ENCODE measurements at regions not wholly inside any gene's neighbourhood (a gene's known extent, or its start where the extent isn't known, plus 50 kb on each side); places are given as distances from the start of the nearest gene placed in this dataset.

- H3K4me3 ChIP-seq (ENCODE audit: insufficient read depth, low read depth, low read length) = no peak overlapping the region
- WGBS, 2 experiments = 94 to 97% methylated on average over 3 of the region's 3 CpGs
- no peaks in the 10 kb centered on the region for H3K36me3 ChIP-seq (ENCODE audit: control insufficient read depth, insufficient read depth, low read length)
- no peak overlapping the region for H3K27ac ChIP-seq (ENCODE audit: insufficient read depth, low read depth, low read length, poor library complexity, severe bottlenecking)
- no peaks in the 10 kb centered on the region for H3K4me1 ChIP-seq (ENCODE audit: control insufficient read depth, insufficient read depth, low read length)
- no peaks in the 10 kb centered on the region for H3K27me3 ChIP-seq (ENCODE audit: control insufficient read depth, insufficient read depth, low read length, poor library complexity, severe bottlenecking)
- no peaks in the 10 kb centered on the region for H3K9me3 ChIP-seq (ENCODE audit: control insufficient read depth, low read length)
Observed at GRCh38 chr11:130550150-130550549, 101.7 kb downstream of the ADAMTS15 start.

DNA sequence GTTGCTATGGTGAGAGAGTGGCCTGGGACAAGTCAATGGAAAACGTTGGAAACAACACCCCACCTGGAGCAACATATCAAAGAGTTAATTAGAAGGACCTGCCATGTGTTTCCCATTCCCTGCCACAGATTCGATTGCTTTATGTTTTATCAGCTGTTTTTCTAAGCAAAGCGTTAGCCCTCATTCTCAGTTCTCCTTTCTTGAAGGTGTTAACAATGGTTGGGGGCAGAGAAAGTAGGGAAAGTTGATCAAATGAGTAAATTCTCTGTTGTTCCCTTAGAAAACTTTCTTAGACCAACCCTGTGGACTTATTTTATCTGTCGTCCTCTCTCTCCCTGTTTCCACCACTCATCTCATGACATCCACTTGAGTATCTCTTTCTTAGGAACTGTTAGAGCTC lies 102.5 kb downstream of the ADAMTS15 start:
- H3K36me3 ChIP-seq (ENCODE audit: control insufficient read depth, insufficient read depth, low read length) = no peaks in the 10 kb centered on the region
- H3K27me3 ChIP-seq (ENCODE audit: control insufficient read depth, insufficient read depth, low read length, poor library complexity, severe bottlenecking) = no peaks in the 10 kb centered on the region
- no peak overlapping the region for H3K4me3 ChIP-seq (ENCODE audit: insufficient read depth, low read depth, low read length)
- WGBS, 2 experiments = 82 to 90% methylated on average over 4 of the region's 4 CpGs
- no peaks in the 10 kb centered on the region for H3K4me1 ChIP-seq (ENCODE audit: control insufficient read depth, insufficient read depth, low read length)
- H3K27ac ChIP-seq (ENCODE audit: insufficient read depth, low read depth, low read length, poor library complexity, severe bottlenecking) = no peak overlapping the region
- no peaks in the 10 kb centered on the region for H3K9me3 ChIP-seq (ENCODE audit: control insufficient read depth, low read length)

DNA sequence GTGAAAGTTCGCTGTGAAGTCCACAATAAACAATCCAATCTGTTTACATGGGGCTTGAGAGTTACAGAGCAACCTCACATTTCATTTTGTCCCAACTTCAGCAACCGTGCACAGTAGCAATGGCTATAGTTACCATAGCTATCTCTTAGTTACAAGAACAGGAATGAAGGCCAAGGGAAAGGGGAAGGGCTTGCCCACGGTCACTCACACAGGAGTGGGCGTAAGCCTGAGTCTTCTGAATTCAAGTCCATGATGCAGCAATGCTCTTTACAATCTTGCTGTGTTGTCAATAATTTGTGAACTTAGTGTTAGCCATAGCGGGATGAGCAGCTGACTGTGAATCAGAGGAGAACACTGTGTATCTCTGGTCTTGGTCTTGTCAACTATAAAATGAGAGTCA lies 102.9 kb downstream of the ADAMTS15 start:
- Histone ChIP-seq H3K27me3 (ENCODE audit: control insufficient read depth, insufficient read depth, low read length, poor library complexity, severe bottlenecking) (no peaks in the 10 kb centered on the region), H3K4me3 (ENCODE audit: insufficient read depth, low read depth, low read length) (no peak overlapping the region), H3K36me3 (ENCODE audit: control insufficient read depth, insufficient read depth, low read length) (no peaks in the 10 kb centered on the region), H3K27ac (ENCODE audit: insufficient read depth, low read depth, low read length, poor library complexity, severe bottlenecking) (no peak overlapping the region), H3K9me3 (ENCODE audit: control insufficient read depth, low read length) (no peaks in the 10 kb centered on the region), H3K4me1 (ENCODE audit: control insufficient read depth, insufficient read depth, low read length) (no peaks in the 10 kb centered on the region)
- 93 to 94% methylated on average over 5 of the region's 5 CpGs for WGBS, 2 experiments

DNA sequence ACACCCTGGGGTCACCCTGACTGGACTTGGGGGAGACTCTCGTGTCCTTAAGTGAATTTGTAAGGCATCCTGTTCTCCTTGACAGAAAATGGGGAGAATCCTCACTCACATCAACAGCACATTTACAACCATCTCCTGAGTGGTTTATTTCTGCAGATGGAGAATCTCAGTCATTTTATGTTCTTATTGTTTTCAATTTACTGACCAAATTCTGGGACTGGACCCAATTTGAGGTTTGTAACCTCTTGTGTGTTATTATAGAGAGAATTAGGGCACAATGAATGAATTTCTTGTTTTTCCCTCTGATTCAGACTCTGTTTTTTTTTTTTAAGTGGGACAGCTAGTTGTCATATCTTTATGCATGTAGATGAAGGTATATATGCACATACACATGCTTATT lies 104.9 kb downstream of the ADAMTS15 start:
- no peaks in the 10 kb centered on the region for H3K36me3 ChIP-seq (ENCODE audit: control insufficient read depth, insufficient read depth, low read length)
- H3K27me3 ChIP-seq (ENCODE audit: control insufficient read depth, insufficient read depth, low read length, poor library complexity, severe bottlenecking) = no peaks in the 10 kb centered on the region
- H3K27ac ChIP-seq (ENCODE audit: insufficient read depth, low read depth, low read length, poor library complexity, severe bottlenecking) = no peak overlapping the region
- no peaks in the 10 kb centered on the region for H3K9me3 ChIP-seq (ENCODE audit: control insufficient read depth, low read length)
- WGBS, 2 experiments = 86 to 100% methylated on average over 1 of the region's 1 CpG
- no peaks in the 10 kb centered on the region for H3K4me1 ChIP-seq (ENCODE audit: control insufficient read depth, insufficient read depth, low read length)
- H3K4me3 ChIP-seq (ENCODE audit: insufficient read depth, low read depth, low read length) = no peak overlapping the region

DNA sequence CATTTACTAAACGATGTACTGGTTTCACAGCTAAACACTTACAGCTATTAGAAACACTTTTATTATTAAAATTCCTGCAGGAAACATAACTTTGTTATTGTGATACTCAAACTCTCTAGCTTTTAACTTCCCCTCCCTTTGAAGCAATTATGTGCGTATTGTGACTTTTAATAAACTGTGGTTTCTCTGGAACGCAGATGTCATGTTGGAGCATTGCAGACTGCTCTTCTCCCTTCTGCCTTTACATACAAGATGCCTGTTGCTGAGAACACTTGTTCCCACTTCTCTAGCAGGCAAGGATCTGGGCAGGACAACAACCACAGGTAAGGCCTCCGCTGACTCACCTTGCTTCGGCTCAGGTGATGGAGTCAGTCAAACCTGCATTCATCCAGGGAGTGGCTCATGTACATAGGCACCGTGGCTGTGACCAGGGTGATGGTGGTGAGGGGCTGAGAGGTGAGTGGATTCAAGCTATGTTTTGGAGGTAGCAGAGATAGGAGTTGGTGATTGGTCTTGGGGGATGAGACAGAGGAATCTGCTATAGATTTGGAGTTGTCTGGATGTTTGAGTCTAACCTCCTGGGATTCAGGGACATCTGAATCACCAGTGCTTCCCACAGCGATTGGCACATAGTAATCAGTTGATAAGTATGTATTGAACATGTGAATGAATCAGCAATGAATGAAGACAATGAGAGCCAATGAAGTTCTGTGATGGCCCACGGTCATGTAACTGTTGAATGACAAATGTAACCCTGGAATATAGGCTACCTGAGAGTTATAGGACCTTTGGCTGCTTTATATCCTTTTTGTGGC lies 106.0 kb downstream of the ADAMTS15 start:
- H3K4me1 ChIP-seq (ENCODE audit: control insufficient read depth, insufficient read depth, low read length) = no peaks in the 10 kb centered on the region
- no peaks in the 10 kb centered on the region for H3K27me3 ChIP-seq (ENCODE audit: control insufficient read depth, insufficient read depth, low read length, poor library complexity, severe bottlenecking)
- no peak overlapping the region for H3K27ac ChIP-seq (ENCODE audit: insufficient read depth, low read depth, low read length, poor library complexity, severe bottlenecking)
- H3K9me3 ChIP-seq (ENCODE audit: control insufficient read depth, low read length) = no peaks in the 10 kb centered on the region
- H3K4me3 ChIP-seq (ENCODE audit: insufficient read depth, low read depth, low read length) = no peak overlapping the region
- no peaks in the 10 kb centered on the region for H3K36me3 ChIP-seq (ENCODE audit: control insufficient read depth, insufficient read depth, low read length)
- 91 to 95% methylated on average over 8 of the region's 8 CpGs for WGBS, 2 experiments

GRCh38 chr11:130555251-130555841 lies 106.9 kb downstream of the ADAMTS15 start:
- no peaks in the 10 kb centered on the region for H3K27me3 ChIP-seq (ENCODE audit: control insufficient read depth, insufficient read depth, low read length, poor library complexity, severe bottlenecking)
- no peak overlapping the region for H3K27ac ChIP-seq (ENCODE audit: insufficient read depth, low read depth, low read length, poor library complexity, severe bottlenecking)
- 94 to 95% methylated on average over 5 to 6 of the region's 6 CpGs for WGBS, 2 experiments
- no peaks in the 10 kb centered on the region for H3K4me1 ChIP-seq (ENCODE audit: control insufficient read depth, insufficient read depth, low read length)
- H3K4me3 ChIP-seq (ENCODE audit: insufficient read depth, low read depth, low read length) = no peak overlapping the region
- H3K36me3 ChIP-seq (ENCODE audit: control insufficient read depth, insufficient read depth, low read length) = no peaks in the 10 kb centered on the region
- no peaks in the 10 kb centered on the region for H3K9me3 ChIP-seq (ENCODE audit: control insufficient read depth, low read length)

DNA sequence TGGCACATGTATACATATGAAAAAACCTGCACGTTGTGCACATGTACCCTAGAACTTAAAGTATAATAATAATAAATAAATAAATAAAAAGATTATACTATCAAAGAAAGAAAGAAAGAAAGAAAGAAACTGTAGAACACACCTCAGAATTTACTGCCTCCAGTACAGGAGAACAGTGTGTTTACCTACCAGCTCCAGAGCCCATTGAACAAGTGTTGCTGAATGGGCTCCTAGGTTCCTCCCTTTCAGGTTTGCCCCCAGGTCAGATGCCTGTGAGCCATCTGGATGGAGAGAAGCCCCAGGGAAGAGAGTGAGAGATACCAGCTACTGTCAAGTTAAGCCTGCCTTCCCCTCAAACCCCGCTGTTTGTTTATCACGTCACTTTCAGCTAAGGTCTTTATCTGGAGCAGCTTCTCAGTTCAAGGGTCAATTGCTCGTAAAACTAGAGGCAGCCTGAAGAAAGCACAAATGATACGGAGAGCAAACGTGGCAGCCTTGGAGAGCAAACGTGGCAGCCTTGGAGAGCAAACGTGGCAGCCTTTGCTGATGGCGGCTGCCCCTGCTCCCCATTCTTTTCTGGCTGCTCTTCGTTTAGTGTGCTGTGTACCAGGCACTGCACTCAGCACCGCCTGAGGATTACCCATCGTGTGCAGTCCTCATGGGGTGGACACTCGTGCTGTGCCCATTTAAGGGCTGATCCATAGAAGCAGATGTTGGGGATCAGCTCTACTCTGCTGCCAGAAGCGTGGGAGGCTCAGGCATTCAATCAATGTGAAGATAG lies 111.7 kb downstream of the ADAMTS15 start:
- Histone ChIP-seq H3K4me3 (ENCODE audit: insufficient read depth, low read depth, low read length) (no peak overlapping the region), H3K27me3 (ENCODE audit: control insufficient read depth, insufficient read depth, low read length, poor library complexity, severe bottlenecking) (no peaks in the 10 kb centered on the region), H3K9me3 (ENCODE audit: control insufficient read depth, low read length) (no peaks in the 10 kb centered on the region), H3K4me1 (ENCODE audit: control insufficient read depth, insufficient read depth, low read length) (no peaks in the 10 kb centered on the region), H3K36me3 (ENCODE audit: control insufficient read depth, insufficient read depth, low read length) (no peaks in the 10 kb centered on the region), H3K27ac (ENCODE audit: insufficient read depth, low read depth, low read length, poor library complexity, severe bottlenecking) (no peak overlapping the region)
- 89% methylated on average over 13 of the region's 14 CpGs for WGBS, 2 experiments

GRCh38 chr11:130560781-130561109 lies 112.3 kb downstream of the ADAMTS15 start:
- no peak overlapping the region for H3K27ac ChIP-seq (ENCODE audit: insufficient read depth, low read depth, low read length, poor library complexity, severe bottlenecking)
- no peak overlapping the region for H3K4me3 ChIP-seq (ENCODE audit: insufficient read depth, low read depth, low read length)
- no peaks in the 10 kb centered on the region for H3K4me1 ChIP-seq (ENCODE audit: control insufficient read depth, insufficient read depth, low read length)
- no peaks in the 10 kb centered on the region for H3K9me3 ChIP-seq (ENCODE audit: control insufficient read depth, low read length)
- no peaks in the 10 kb centered on the region for H3K36me3 ChIP-seq (ENCODE audit: control insufficient read depth, insufficient read depth, low read length)
- no peaks in the 10 kb centered on the region for H3K27me3 ChIP-seq (ENCODE audit: control insufficient read depth, insufficient read depth, low read length, poor library complexity, severe bottlenecking)
- WGBS, 2 experiments = 91 to 94% methylated on average over 1 of the region's 1 CpG

GRCh38 chr11:130561441-130561881 lies 113.0 kb downstream of the ADAMTS15 start:
- Histone ChIP-seq H3K27me3 (ENCODE audit: control insufficient read depth, insufficient read depth, low read length, poor library complexity, severe bottlenecking) (no peaks in the 10 kb centered on the region), H3K27ac (ENCODE audit: insufficient read depth, low read depth, low read length, poor library complexity, severe bottlenecking) (no peak overlapping the region), H3K9me3 (ENCODE audit: control insufficient read depth, low read length) (no peaks in the 10 kb centered on the region), H3K4me3 (ENCODE audit: insufficient read depth, low read depth, low read length) (no peak overlapping the region), H3K36me3 (ENCODE audit: control insufficient read depth, insufficient read depth, low read length) (no peaks in the 10 kb centered on the region), H3K4me1 (ENCODE audit: control insufficient read depth, insufficient read depth, low read length) (no peaks in the 10 kb centered on the region)
- 90 to 93% methylated on average over 12 of the region's 12 CpGs for WGBS, 2 experiments

- H3K27me3 ChIP-seq (ENCODE audit: control insufficient read depth, insufficient read depth, low read length, poor library complexity, severe bottlenecking) = no peaks in the 10 kb centered on the region
- H3K36me3 ChIP-seq (ENCODE audit: control insufficient read depth, insufficient read depth, low read length) = no peaks in the 10 kb centered on the region
- H3K4me3 ChIP-seq (ENCODE audit: insufficient read depth, low read depth, low read length) = no peak overlapping the region
- no peaks in the 10 kb centered on the region for H3K9me3 ChIP-seq (ENCODE audit: control insufficient read depth, low read length)
- H3K4me1 ChIP-seq (ENCODE audit: control insufficient read depth, insufficient read depth, low read length) = no peaks in the 10 kb centered on the region
- 77 to 88% methylated on average over 2 of the region's 2 CpGs for WGBS, 2 experiments
- H3K27ac ChIP-seq (ENCODE audit: insufficient read depth, low read depth, low read length, poor library complexity, severe bottlenecking) = no peak overlapping the region
Observed at GRCh38 chr11:130562549-130562948, 114.1 kb downstream of the ADAMTS15 start.

Data from ectodermal cell (in vitro differentiated cells).